H9 (cell line): ENCODE measurements at regions not wholly inside any gene's neighbourhood (a gene's known extent, or its start where the extent isn't known, plus 50 kb on each side); places are given as distances from the start of the nearest gene placed in this dataset.

ENCODE experiments used
- DNase-seq: peaks from one replicate; pipeline ENCODE4 v3.0.0-alpha.2; 2017
- H2AFZ ChIP-seq: one replicate; pipeline ENCODE4 v1.6.1; 2013; ENCODE audit warnings: mild to moderate bottlenecking, low read length, control low read depth, moderate library complexity
- H2AK5ac ChIP-seq: 2 replicates; pipeline ENCODE4 v1.6.1; 2013; ENCODE audit warnings: low read length, control low read depth, mixed read lengths; ENCODE audit not compliant: insufficient read length
- H2BK120ac ChIP-seq: one replicate; pipeline ENCODE4 v1.6.1; 2013; ENCODE audit warnings: low read depth, mild to moderate bottlenecking, low read length, control low read depth, inconsistent platforms; ENCODE audit not compliant: poor library complexity, severe bottlenecking
- H2BK12ac ChIP-seq: 2 replicates; pipeline ENCODE4 v1.6.1; 2013; ENCODE audit warnings: low read length, control low read depth, mixed read lengths, low read depth; ENCODE audit not compliant: insufficient read length
- H2BK15ac ChIP-seq: 2 replicates; pipeline ENCODE4 v1.6.1; 2013; ENCODE audit warnings: low read depth, low read length, control low read depth
- H2BK20ac ChIP-seq: one replicate; pipeline ENCODE4 v1.6.1; 2013; ENCODE audit warnings: low read depth, mild to moderate bottlenecking, low read length, control low read depth, inconsistent platforms; ENCODE audit not compliant: poor library complexity, severe bottlenecking
- H2BK5ac ChIP-seq: 2 replicates; pipeline ENCODE4 v1.6.1; 2013; ENCODE audit warnings: low read length, control low read depth, mixed read lengths; ENCODE audit not compliant: insufficient read length
- H3K14ac ChIP-seq: 2 replicates; pipeline ENCODE4 v1.6.1; 2013; ENCODE audit warnings: low read length, control low read depth; ENCODE audit not compliant: insufficient read depth
- H3K18ac ChIP-seq: 2 replicates; pipeline ENCODE4 v1.6.1; 2013; ENCODE audit warnings: low read depth, mild to moderate bottlenecking, mixed read lengths, low read length, control low read depth; ENCODE audit not compliant: insufficient read length
- H3K23ac ChIP-seq: 2 replicates; pipeline ENCODE4 v1.6.1; 2013; ENCODE audit warnings: low read length, control low read depth, mixed read lengths, low read depth; ENCODE audit not compliant: insufficient read length
- H3K23me2 ChIP-seq: 2 replicates; pipeline ENCODE4 v1.6.1; 2013; ENCODE audit warnings: low read depth, mild to moderate bottlenecking, mixed read lengths, low read length, control low read depth; ENCODE audit not compliant: insufficient read length, poor library complexity, severe bottlenecking
- H3K27ac ChIP-seq: 2 replicates; pipeline ENCODE4 v1.5.1; 2013; ENCODE audit warnings: low read length, control low read depth, mixed read lengths, low read depth; ENCODE audit not compliant: insufficient read length
- H3K27me3 ChIP-seq: 2 replicates; pipeline ENCODE4 v1.6.1; 2013; ENCODE audit warnings: low read length, control low read depth, inconsistent platforms; ENCODE audit not compliant: insufficient read depth
- H3K4ac ChIP-seq: 2 replicates; pipeline ENCODE4 v1.6.1; 2013; ENCODE audit warnings: low read depth, mild to moderate bottlenecking, control low read depth, inconsistent platforms, low read length, moderate library complexity
- H3K4me1 ChIP-seq: 2 replicates; pipeline ENCODE4 v1.6.1; 2013; ENCODE audit warnings: low read length, control low read depth, inconsistent platforms; ENCODE audit not compliant: insufficient read depth
- H3K4me2 ChIP-seq: 2 replicates; pipeline ENCODE4 v1.6.1; 2013; ENCODE audit warnings: low read length, control low read depth, mixed read lengths; ENCODE audit not compliant: insufficient read length, insufficient read depth
- H3K56ac ChIP-seq: 2 replicates; pipeline ENCODE4 v1.6.1; 2013; ENCODE audit warnings: low read depth, mild to moderate bottlenecking, mixed read lengths, low read length, control low read depth; ENCODE audit not compliant: insufficient read length
- H3K79me1 ChIP-seq: 2 replicates; pipeline ENCODE4 v1.6.1; 2013; ENCODE audit warnings: low read depth, mild to moderate bottlenecking, moderate library complexity, low read length, control low read depth, inconsistent platforms; ENCODE audit not compliant: insufficient read depth, poor library complexity, severe bottlenecking
- H3K79me2 ChIP-seq: 2 replicates; pipeline ENCODE4 v1.6.1; 2013; ENCODE audit warnings: low read length, control low read depth, inconsistent platforms; ENCODE audit not compliant: insufficient read depth
- H3K9ac ChIP-seq: 2 replicates; pipeline ENCODE4 v1.6.1; 2013; ENCODE audit warnings: low read length, control low read depth, mixed read lengths; ENCODE audit not compliant: insufficient read length; ENCODE audit errors: extremely low read depth
- H3K9me3 ChIP-seq: one replicate; pipeline ENCODE4 v1.6.1; 2013; ENCODE audit warnings: low read depth, low read length, inconsistent platforms; ENCODE audit not compliant: control insufficient read depth
- H3T11ph ChIP-seq: one replicate; pipeline ENCODE4 v1.6.1; 2013; ENCODE audit warnings: mild to moderate bottlenecking, low read length, control low read depth, inconsistent platforms
- H4K20me1 ChIP-seq: one replicate; pipeline ENCODE4 v1.6.1; 2013; ENCODE audit not compliant: control insufficient read depth, insufficient read length, insufficient read depth
- H4K5ac ChIP-seq: 2 replicates; pipeline ENCODE4 v1.6.1; 2013; ENCODE audit warnings: low read depth, mild to moderate bottlenecking, mixed read lengths, low read length, control low read depth; ENCODE audit not compliant: insufficient read length
- H4K8ac ChIP-seq: replicated peaks from 2 replicates; pipeline ENCODE4 v1.6.1; 2013; ENCODE audit warnings: low read length, control low read depth, mixed read lengths, low read depth; ENCODE audit not compliant: insufficient read length
- H4K91ac ChIP-seq: 2 replicates; pipeline ENCODE4 v1.6.1; 2013; ENCODE audit warnings: low read depth, mild to moderate bottlenecking, moderate library complexity, mixed read lengths, low read length, control low read depth; ENCODE audit not compliant: insufficient read length
- H3K27ac Mint-ChIP-seq, 3 experiments: 2 replicates in 2 of 3; 3 replicates in 1 of 3; pipeline ENCODE4 v1.8.0; 2020 to 2021; ENCODE audit warnings: mixed read lengths in 3 of 3, mild to moderate bottlenecking in 1 of 3, moderate library complexity in 1 of 3
- H3K27me3 Mint-ChIP-seq: 2 replicates; pipeline ENCODE4 v1.8.0; 2021; ENCODE audit warnings: low read depth, mild to moderate bottlenecking, moderate library complexity, mixed read lengths
- H3K36me3 Mint-ChIP-seq, 3 experiments: 2 replicates in 2 of 3; 3 replicates in 1 of 3; pipeline ENCODE4 v1.8.0; 2020 to 2021; ENCODE audit warnings: low read depth in 3 of 3, mixed read lengths in 3 of 3; ENCODE audit not compliant: insufficient read depth in 1 of 3
- H3K4me1 Mint-ChIP-seq, 2 experiments: 2 replicates each; pipeline ENCODE4 v1.8.0; 2020; ENCODE audit warnings: mixed read lengths in 2 of 2
- H3K4me3 Mint-ChIP-seq, 2 experiments: 2 replicates in 1 of 2; 3 replicates in 1 of 2; pipeline ENCODE4 v1.8.0; 2020 to 2021; ENCODE audit warnings: mild to moderate bottlenecking in 2 of 2, mixed read lengths in 2 of 2, moderate library complexity in 1 of 2
- H3K9me3 Mint-ChIP-seq, 2 experiments: 2 replicates in 1 of 2; 3 replicates in 1 of 2; pipeline ENCODE4 v1.8.0; 2020; ENCODE audit warnings: mild to moderate bottlenecking in 2 of 2, mixed read lengths in 2 of 2, moderate library complexity in 1 of 2
- WGBS: extraction: QIAGEN DNeasy Blood & Tissue Kit; methylation state at CpG from one replicate; pipeline ENCODE4 v1.1.7; 2013; ENCODE audit warnings: missing lambda C conversion rate, low lambda C conversion rate, mixed read lengths; ENCODE audit not compliant: insufficient read length; ENCODE audit errors: extremely low coverage; 5-methylcytosine and 5-hydroxymethylcytosine counted together
- TF ChIP-seq, protein P1 (sequence below): fragments of 200-600 bp; sonication (generic); conservative IDR thresholded peaks from 3 replicates; pipeline ENCODE4 v1.8.0; 2021; ENCODE audit warnings: antibody characterized with exemption, mild to moderate bottlenecking

DNA sequence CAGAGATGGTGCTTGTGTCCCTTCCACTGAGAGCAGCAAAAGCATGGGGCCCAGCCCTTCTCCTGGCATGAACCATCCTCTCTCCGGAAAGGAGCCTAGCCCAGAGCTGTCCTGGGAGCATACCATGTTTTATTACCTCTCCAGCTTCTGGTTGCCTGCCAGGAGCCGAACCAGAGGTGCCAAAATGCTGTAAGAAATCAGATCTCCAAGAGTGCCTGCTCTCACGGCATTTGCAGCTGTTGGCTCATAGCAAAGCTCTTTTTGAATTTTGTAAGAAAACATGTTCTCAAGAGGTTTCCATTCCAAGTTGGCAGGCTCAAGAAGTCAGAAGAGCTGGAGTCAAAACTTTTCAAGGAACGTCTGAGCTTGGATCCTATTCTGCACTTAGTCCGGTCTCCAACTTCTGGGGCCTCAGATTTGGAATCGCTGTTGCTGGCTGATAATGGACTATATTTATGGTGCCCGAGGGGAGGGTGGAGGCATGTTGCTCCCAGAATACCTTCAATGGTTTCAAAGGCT is 211.7 kb upstream of the MKI67 start:
- no peak overlapping the region for H4K8ac ChIP-seq
- H2BK12ac ChIP-seq = no peak overlapping the region
- H3K4ac ChIP-seq = no peak overlapping the region
- no peak overlapping the region for H3K18ac ChIP-seq
- Mint-ChIP-seq H3K9me3 (no peaks in the 10 kb centered on the region), H3K27ac (no peak overlapping the region), H3K36me3 (no peaks in the 10 kb centered on the region), H3K27me3 (peaks cover 2% of the 10 kb centered on the region), H3K4me3 (no peak overlapping the region), H3K4me1 (no peaks in the 10 kb centered on the region; a peak in 1 of 4 replicates)
- no peak overlapping the region for H2BK15ac ChIP-seq
- H3K23me2 ChIP-seq = no peaks in the 10 kb centered on the region
- H3K27ac ChIP-seq = no peak overlapping the region
- H4K20me1 ChIP-seq = no peaks in the 10 kb centered on the region
- H3K9me3 ChIP-seq = no peaks in the 10 kb centered on the region
- H2AFZ ChIP-seq = no peak overlapping the region
- no CpG with 5 or more reads among the region's 7 CpGs for WGBS
- H4K5ac ChIP-seq = no peak overlapping the region
- no peak overlapping the region for H3K4me2 ChIP-seq
- no peak overlapping the region for H2BK5ac ChIP-seq
- H2BK20ac ChIP-seq = no peak overlapping the region
- H2AK5ac ChIP-seq = no peak overlapping the region
- H4K91ac ChIP-seq = no peak overlapping the region
- no peak overlapping the region for H3K9ac ChIP-seq
- H3T11ph ChIP-seq = no peak overlapping the region
- TF ChIP-seq, protein P1, sequence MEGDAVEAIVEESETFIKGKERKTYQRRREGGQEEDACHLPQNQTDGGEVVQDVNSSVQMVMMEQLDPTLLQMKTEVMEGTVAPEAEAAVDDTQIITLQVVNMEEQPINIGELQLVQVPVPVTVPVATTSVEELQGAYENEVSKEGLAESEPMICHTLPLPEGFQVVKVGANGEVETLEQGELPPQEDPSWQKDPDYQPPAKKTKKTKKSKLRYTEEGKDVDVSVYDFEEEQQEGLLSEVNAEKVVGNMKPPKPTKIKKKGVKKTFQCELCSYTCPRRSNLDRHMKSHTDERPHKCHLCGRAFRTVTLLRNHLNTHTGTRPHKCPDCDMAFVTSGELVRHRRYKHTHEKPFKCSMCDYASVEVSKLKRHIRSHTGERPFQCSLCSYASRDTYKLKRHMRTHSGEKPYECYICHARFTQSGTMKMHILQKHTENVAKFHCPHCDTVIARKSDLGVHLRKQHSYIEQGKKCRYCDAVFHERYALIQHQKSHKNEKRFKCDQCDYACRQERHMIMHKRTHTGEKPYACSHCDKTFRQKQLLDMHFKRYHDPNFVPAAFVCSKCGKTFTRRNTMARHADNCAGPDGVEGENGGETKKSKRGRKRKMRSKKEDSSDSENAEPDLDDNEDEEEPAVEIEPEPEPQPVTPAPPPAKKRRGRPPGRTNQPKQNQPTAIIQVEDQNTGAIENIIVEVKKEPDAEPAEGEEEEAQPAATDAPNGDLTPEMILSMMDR = no peak
- no peaks in the 10 kb centered on the region for H3K79me1 ChIP-seq
- H3K23ac ChIP-seq = no peak overlapping the region
- H3K79me2 ChIP-seq = no peaks in the 10 kb centered on the region
- H2BK120ac ChIP-seq = no peak overlapping the region
- H3K56ac ChIP-seq = no peak overlapping the region
- DNase-seq = no peak
- no peaks in the 10 kb centered on the region for H3K4me1 ChIP-seq
- H3K27me3 ChIP-seq = no peaks in the 10 kb centered on the region
- H3K14ac ChIP-seq = no peak overlapping the region
